Activated CD4-positive, CD25-positive, alpha-beta regulatory T cell (primary cell): ENCODE measurements at regions not wholly inside any gene's neighbourhood (a gene's known extent, or its start where the extent isn't known, plus 50 kb on each side); places are given as distances from the start of the nearest gene placed in this dataset.
"Not testable (repeated sequence)": the region's sequence is repeated elsewhere in the genome, so short reads cannot be mapped to it uniquely, and the experiment has no call there.

Experiments
- DNase-seq, 4 experiments: peaks; one replicate each; lab custom pipeline; 2025; lab: John Stamatoyannopoulos, UW

DNA sequence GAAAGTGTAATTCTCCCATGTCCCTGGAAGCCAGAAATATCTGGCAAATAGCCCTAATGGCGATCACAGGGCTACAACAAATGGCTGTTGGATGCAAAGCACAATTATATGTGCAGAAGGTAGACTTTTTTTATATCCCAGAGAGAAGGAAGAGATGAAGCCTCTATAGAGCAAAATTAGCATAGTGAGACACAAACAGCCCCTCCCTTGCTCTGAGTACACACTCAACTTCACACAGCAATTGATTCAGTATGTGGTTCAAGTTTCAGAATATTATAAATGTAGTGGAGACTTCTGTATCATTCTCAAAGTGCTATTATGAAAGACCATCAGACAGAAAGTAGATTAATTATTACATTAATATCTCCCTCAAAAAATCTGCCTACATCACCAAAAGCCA, 246.5 kb upstream of the TBX18 start:
- no peak for DNase-seq

DNA sequence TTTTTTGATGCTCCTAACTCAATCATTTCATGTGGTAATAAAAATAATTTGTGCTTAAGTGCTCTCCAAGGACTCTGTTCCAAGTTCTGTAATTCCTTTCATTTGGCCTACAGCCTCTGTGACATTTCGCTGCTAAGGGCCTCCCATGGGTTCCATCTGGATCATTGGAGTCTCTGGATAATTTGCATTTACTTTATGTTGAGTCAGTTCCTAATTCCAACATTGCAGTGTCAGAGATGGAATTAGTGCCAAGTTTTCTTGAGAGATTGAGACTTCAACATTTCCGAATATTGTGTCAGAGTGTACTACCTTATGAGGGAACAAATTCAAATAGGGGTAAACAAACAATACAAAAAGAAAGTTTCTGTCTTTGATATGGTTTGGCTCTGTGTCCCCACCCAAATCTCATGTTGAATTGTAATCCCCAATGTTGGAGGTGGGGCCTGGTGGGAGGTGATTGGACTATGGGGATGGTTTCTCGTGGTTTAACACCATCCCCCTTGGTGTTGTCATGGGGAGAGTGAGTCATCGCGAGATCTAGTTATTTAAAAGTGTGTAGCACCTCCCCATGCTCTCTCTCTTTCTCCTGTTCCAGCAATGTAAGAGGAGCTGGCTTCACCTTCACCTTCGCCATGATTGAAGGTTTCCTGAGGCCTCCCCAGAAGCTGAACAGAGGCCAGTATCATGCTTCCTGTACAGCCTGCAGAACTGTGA, 244.1 kb upstream of the TBX18 start:
- DNase-seq = no peak

DNA sequence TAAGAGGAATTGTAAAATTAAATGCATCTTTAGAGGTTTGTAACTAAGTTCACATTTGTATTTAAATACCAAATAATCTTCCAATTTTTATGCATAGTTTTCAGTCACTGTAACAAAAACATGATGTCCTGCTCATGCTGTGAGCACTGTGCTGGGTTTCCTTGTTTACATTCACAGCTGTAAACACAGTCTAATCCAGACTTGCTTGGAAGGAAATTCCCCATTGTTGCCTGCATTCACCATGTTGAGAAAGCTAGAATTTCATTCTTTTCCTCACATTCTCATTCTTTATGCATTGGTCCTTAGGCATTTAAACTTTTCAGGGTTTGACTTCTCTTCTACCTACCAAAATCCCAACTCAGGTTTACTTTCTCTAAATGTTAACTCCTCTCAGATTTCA, 242.0 kb upstream of the TBX18 start:
- no peak for DNase-seq

DNA sequence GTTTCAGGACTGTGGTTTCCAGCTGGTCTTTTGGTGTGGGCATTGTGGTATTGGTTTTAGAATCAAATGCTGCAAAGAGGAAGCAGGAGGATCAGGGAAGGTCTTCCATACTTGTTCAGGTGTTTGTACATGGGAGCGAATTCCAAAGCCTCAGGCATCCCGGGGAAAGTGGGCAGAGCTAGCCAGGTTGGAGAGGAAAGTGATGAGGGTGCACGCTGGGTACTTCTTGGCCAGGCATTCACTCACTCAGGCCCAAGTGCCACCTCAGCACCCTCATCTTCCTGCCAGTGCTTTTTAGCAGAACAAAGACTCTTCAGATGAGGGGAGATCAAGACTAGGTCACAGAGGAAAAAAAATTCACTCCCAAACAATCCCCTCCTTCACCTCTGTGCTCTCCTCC, 241.1 kb upstream of the TBX18 start:
- DNase-seq = no peak

DNA sequence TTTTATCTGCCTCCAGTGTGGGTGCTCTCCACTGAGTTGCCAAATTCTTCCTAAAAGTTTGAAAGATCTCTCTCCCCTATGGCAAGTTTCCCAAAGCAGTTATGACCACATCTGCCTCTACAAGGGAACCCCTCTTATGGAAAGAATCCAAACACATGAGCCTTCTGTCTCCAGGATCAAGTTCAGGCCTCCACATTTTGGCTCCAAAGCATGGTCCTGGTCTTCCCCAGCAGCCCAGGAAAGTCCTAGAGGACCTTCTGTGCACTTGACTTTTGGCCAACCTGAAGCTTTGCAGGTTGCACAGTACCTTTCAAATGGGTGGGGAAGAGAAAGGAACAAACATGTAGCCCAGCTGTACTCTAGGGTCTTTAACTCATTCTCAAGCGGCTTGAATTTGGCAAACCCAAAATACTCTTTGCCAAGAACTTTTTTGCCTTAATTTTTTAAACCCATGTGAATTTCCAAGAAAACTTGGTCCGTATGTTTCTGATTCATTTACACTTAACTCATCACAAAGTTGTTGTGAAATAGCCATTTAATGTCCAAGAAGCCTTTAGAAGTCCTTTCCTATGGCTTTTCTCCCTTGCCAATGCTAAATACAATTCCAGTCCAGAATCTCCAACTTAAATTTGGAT, 240.1 kb upstream of the TBX18 start:
- no peak for DNase-seq

- DNase-seq = no peak
Measured at GRCh38 chr6:85002847-85003246, 238.4 kb upstream of the TBX18 start.

- no peak for DNase-seq
Measured at GRCh38 chr6:85000001-85000400, 235.6 kb upstream of the TBX18 start.

DNA sequence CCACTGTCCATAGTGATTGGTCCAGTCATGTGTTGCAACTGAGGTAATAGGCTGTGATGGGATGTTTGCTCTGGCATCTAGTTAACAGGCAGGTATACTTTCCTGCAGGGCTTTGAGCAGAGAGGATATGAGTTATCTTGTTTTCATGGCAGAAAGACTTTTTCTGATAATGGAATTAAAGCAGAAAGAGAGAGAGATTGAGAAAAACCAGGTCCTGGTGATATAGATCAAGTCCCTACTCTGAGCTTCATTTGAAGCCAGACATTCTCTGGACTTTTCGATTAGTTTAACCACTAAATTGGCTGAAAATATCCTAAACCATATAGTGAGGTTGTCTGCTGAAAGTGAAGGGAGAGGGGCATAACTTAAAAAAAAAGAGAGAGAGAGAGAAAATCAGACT, 233.8 kb upstream of the TBX18 start:
- no peak for DNase-seq

DNA sequence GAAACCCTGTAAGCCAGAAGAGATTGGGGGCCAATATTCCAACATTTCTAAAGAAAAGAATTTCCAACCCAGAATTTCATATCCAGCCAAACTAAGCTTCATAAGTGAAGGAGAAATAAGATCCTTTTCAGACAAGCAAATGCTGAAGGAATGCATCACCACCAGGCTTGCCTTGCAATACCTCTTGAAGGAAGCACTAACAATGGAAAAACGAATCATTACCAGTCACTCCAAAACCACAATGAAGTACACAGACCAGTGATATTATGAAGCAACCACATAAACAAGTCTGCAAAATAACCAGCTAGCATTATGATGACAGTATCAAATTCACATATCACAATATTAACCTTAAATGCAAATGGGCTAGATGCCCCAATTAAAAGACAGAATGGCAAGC, 224.4 kb upstream of the TBX18 start:
- not testable (repeated sequence) for DNase-seq

DNA sequence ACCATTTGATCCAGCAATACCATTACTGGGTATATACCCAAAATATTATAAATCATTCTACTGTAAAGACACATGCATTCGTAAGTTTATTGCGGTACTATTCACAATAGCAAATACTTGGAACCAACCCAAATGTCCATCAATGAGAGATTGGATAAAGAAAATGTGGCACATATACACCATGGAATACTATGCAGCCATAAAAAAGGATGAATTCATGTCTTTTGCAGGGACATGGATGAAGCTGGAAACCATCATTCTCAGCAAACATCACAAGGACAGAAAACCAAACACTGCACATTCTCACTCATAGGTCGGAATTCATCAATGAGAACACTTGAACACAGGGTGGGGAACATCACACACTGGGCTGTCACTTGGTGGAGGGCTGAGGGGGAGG, 221.1 kb upstream of the TBX18 start:
- DNase-seq = not testable (repeated sequence)

- DNase-seq = no peak
Measured at GRCh38 chr6:84979541-84979940, 215.1 kb upstream of the TBX18 start.

- DNase-seq = no peak
Measured at GRCh38 chr6:84977363-84977705, 212.9 kb upstream of the TBX18 start.

DNA sequence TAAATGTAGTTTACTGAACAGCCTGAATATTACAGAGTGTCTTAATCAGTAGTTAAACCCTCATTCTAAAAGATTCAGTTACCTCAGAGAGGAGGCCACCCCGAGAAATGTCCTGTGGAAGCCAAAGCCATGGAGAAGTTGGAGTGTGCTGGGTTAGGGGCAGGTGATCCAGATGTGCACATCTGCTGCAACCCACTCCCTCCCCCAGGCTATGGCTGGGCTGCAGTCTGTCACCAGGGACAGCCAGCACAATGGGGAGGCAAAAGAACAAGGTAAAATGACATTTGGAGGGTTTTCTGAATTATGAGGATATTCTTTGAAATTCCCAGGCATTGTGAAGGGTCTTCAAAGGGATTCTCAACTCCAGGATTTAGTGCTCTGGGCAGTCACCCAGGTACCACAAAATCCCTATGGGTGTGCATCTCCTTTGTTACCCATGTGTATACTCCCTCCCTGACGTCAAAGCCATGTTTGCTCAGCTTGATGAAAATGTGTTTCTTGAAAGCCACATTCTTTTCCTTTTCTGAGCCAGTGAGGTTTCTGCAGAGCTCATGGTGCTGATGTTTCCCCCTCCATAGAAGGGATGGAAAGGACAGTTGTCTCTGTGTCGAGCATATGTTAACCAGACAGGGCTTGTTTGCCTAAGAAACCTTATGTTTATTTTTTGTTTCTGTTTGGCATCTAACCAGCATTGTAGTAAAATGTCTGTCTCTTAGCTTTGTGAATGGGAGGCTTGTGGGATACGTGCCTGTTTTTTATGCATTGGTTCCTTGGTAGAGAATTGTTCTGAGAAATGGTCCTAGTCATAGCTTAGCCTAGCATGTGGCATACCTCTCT, 212.3 kb upstream of the TBX18 start:
- DNase-seq = no peak

GRCh38 chr6:84975316-84975715, 210.9 kb upstream of the TBX18 start:
- DNase-seq = no peak

DNA sequence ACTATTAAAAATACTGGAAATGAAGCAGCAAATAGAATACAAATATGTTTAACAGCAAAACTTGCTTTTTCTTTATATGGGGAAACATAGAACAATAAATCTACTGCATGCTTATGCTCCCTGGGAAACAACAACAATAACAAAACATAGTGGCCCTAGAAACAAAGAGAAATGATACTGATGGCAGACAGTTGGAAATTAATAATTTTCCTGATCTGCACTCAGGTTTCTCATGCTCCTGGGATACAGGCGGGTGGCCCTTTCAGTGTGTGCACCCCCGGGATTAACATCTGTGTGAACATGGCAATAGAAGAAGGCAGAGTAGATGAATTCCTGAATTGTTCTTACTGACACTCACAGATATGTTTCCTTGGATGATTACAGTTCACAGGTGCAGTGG, 209.2 kb upstream of the TBX18 start:
- DNase-seq = no peak

DNA sequence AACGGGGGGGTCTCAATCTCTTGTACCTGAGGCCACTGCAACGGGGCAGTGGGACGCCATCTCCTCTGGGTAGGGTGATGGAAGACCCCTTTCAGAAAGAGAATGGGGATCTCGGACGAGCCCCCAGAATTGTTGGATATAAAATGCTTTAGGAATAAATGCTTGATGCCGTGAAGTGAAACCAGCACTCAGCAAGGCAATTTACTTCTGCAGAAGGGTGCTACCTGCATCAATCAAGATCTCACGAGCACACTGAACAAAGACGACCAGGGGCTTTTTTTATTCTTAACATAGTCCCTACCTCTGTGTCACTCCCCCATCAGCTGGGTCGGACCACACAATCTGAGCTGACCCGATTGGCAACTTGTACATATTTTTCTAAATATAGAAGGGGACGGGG, 203.6 kb upstream of the TBX18 start:
- DNase-seq = no peak

- no peak for DNase-seq
Measured at GRCh38 chr6:84967389-84967788, 203.0 kb upstream of the TBX18 start.

DNA sequence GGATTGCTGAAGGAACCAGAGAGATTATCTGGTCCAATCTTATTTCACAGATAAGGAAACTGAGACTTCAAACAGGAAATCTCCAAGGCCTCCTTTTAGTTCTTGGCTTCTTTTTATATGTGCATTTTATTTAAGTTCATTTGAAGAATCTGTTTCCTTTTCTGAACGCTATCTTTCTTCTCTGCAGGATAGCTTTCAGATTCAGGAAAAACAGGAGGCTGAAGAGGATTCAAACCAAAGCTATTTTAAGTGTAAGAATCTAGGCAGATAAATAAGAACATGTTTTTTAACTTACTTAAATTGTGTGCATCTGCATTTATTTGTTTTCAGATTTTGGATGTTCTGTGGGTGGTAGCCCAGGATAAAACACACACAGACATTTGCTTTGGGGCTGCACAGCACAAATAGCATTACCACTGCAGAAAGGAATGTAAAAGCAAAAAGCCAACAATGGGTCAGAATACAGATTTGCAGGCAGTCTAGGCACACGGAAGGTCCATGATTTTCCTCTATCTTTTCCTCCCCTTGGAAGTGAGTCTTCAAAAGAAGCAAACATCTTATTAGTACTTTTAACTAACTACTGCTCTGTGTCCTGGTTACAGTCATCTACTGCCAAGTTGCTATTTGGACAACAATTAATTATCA, 188.8 kb upstream of the TBX18 start:
- no peak for DNase-seq

- DNase-seq = not testable (repeated sequence)
Measured at GRCh38 chr6:84944926-84945325, 180.5 kb upstream of the TBX18 start.

GRCh38 chr6:84943905-84944304, 179.5 kb upstream of the TBX18 start:
- no peak for DNase-seq

GRCh38 chr6:84941609-84942008, 177.2 kb upstream of the TBX18 start:
- DNase-seq = not testable (repeated sequence)

DNA sequence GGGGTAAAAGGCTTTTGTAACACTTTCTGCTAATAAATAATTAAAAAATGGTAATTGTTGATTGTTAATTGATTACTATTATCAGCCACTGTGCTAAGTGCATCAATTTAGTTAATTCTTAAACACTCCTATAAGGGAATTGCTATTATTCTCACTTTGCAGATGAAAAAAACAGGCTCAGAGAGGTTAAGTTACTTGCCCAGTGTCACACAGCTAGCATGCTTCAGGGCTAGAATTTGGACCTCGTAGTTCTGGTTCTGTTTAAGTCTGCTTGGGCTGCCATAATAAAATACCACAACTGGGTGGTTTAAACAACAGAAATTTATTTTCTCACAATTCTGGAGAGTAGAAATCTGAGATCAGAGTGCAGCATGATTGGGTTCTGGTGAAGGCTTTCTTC, 164.8 kb upstream of the TBX18 start:
- no peak for DNase-seq

- DNase-seq = no peak
Measured at GRCh38 chr6:84927551-84927950, 163.2 kb upstream of the TBX18 start.
